BJ (cell line): ENCODE measurements at regions not wholly inside any gene's neighbourhood (a gene's known extent, or its start where the extent isn't known, plus 50 kb on each side); places are given as distances from the start of the nearest gene placed in this dataset.

Source experiments
- CTCF ChIA-PET: fragments of 350-600 bp; formaldehyde crosslinking; extraction: SDS; loops from one replicate; lab custom pipeline; 2021; ENCODE audit warnings: antibody characterized with exemption, inconsistent platforms; lab: Yijun Ruan, JAX
- POLR2A ChIA-PET: fragments of 300-600 bp; sonication (Branson Sonifier 250); formaldehyde crosslinking; extraction: SDS; loops from one replicate; lab custom pipeline; 2021; ENCODE audit warnings: antibody characterized with exemption; lab: Charles Lee
- DNase-seq: peaks from one replicate; pipeline ENCODE4 v3.0.0-alpha.2; 2011; ENCODE audit warnings: low read depth
- H3K27me3 ChIP-seq: 2 replicates; pipeline ENCODE4 v1.6.0; 2011; ENCODE audit warnings: low read length; ENCODE audit not compliant: control insufficient read depth, insufficient read depth
- H3K36me3 ChIP-seq: 2 replicates; pipeline ENCODE4 v1.5.1; 2011; ENCODE audit warnings: low read length; ENCODE audit not compliant: control insufficient read depth, insufficient read depth
- H3K4me3 ChIP-seq: 2 replicates; pipeline ENCODE4 v1.5.1; 2011; ENCODE audit warnings: low read depth, mild to moderate bottlenecking, control low read depth, low read length
- TF ChIP-seq, protein P1 (sequence below): IDR thresholded peaks from 2 replicates; pipeline ENCODE4 v1.5.1; 2011; ENCODE audit warnings: low read depth, mild to moderate bottlenecking, control low read depth, inconsistent platforms, low read length, moderate library complexity; ENCODE audit not compliant: insufficient read depth

DNA sequence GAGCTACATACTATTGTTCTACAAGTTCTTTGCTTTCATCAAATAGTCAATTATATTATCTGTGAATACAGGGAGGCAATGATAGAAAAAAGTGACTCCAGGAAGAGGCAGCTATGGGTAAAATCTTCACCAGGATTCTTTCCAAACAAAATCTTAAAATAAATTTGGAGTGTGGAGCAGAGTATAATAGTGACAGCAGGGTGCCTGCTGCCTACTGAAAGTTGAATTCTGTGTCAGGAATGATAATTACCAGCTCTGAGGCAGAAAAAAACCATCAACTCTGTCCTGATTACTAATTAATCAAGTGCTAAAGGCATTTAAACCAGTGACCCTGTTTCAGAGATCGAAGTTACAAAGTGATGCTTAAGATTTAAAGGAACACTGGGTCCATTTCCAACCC is 148.0 kb downstream of the DIPK2A start:
- TF ChIP-seq, protein P1, sequence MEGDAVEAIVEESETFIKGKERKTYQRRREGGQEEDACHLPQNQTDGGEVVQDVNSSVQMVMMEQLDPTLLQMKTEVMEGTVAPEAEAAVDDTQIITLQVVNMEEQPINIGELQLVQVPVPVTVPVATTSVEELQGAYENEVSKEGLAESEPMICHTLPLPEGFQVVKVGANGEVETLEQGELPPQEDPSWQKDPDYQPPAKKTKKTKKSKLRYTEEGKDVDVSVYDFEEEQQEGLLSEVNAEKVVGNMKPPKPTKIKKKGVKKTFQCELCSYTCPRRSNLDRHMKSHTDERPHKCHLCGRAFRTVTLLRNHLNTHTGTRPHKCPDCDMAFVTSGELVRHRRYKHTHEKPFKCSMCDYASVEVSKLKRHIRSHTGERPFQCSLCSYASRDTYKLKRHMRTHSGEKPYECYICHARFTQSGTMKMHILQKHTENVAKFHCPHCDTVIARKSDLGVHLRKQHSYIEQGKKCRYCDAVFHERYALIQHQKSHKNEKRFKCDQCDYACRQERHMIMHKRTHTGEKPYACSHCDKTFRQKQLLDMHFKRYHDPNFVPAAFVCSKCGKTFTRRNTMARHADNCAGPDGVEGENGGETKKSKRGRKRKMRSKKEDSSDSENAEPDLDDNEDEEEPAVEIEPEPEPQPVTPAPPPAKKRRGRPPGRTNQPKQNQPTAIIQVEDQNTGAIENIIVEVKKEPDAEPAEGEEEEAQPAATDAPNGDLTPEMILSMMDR = no peak
- POLR2A ChIA-PET = no interaction called here

DNA sequence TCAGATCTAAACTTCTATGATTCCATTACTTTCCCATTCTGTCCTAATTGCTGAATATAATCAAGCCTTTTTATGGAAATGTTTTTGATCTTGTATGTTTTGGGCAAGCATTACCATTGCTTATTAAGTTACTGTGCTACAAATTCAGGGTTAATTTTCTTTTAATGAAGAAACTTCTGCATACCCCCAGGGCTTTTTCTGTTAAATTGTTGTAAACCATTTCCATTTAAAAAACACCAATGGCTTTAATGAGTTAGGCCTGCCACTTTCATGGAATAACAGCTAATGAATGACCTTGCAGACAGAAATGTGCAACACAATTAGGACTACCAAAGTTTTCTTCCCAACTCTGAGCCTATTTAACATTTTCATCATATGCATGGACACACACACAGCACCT is 150.0 kb downstream of the DIPK2A start:
- CTCF ChIA-PET = no interaction called here
- Histone ChIP-seq H3K36me3 (no peaks in the 10 kb centered on the region), H3K27me3 (no peaks in the 10 kb centered on the region), H3K4me3 (no peak overlapping the region)
- POLR2A ChIA-PET = no interaction called here
- TF ChIP-seq, protein P1 = no peak
- DNase-seq = no peak

More for the DNA sequence above, 148.0 kb downstream of the DIPK2A start:
- no peak overlapping the region for H3K4me3 ChIP-seq
- no peak for DNase-seq
- H3K27me3 ChIP-seq = no peaks in the 10 kb centered on the region
- CTCF ChIA-PET = no interaction called here
- no peaks in the 10 kb centered on the region for H3K36me3 ChIP-seq

DNA sequence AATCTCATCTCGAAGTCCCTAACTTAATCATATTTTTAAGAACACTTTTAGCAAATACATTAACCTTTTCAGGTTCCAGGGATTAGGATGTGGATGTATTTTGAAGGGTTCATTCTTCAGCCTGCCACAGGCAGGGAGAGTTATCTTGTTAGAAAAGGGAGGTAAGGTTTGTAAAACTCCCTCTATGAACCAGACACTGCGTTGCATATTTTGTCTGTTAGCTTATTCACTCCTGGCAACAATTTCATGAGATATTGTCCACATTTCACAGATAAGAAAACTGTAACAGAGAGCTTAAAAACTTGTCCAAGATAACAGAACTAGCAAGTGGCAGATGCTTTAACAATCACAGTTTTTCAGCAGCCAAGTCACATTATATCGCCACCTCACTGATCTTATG is 155.4 kb downstream of the DIPK2A start:
- no peaks in the 10 kb centered on the region for H3K36me3 ChIP-seq
- DNase-seq = no peak
- ChIA-PET CTCF (no interaction called here), POLR2A (no interaction called here)
- TF ChIP-seq, protein P1 = no peak
- no peak overlapping the region for H3K4me3 ChIP-seq
- H3K27me3 ChIP-seq = no peaks in the 10 kb centered on the region

DNA sequence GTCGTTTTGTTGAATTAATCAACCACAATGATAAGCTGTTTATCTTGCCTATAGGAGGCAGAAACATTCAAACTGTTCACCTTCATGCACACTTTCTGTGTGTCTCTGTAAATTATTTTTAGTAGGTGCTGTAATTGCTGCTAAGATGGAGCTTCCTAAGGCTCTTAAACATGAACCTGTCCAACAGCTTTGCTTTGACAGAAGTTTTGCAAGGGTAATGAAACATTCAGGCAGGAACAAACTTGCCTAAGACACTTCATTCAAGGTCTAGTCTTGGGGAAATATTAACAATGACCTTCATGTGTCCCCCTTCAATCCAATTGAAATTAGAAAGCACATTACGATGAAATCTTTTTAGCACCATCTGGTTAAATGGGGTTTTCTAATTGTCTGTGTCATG is 156.1 kb downstream of the DIPK2A start:
- Histone ChIP-seq H3K36me3 (no peaks in the 10 kb centered on the region), H3K27me3 (no peaks in the 10 kb centered on the region), H3K4me3 (no peak overlapping the region)
- CTCF ChIA-PET = no interaction called here
- POLR2A ChIA-PET = no interaction called here
- TF ChIP-seq, protein P1 = no peak
- no peak for DNase-seq

DNA sequence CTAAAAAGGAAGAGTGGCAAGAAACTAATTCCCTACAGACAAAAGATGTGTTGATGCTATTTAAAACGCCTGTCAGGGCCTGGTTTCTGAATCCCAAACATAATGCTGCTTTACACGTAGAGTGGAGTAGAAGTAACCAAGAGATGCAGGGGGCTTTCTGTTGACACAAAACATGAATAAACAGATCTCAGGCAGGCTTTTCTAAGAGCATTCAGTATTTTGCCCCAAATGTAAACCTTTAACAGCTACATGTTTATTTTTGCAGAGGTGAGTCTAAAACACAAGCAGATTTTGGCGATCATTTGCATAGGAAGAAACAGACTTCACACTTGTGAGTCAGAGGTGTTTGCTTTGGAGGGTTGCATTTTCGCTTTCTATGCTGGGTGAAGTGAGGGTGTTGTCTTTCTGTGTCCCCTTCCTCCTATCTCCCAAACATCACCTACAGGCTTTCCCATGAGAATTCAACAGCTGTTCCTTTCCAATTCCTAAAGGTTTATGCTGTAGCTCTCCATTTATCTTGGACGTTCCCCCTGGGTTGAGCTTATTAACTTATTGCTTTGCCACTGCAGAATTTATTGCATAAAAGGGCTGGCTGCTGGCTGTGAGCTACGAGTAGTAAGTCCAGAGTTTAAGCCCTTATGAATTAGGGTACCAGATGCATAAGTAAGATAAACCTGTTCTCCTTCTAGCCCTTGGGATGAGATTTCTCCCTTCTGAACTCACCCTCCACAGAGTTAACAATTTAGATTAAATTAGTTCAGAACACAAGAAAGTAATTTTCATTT is 156.7 kb downstream of the DIPK2A start:
- DNase-seq = no peak
- H3K4me3 ChIP-seq = no peak overlapping the region
- TF ChIP-seq, protein P1 = no peak
- no peaks in the 10 kb centered on the region for H3K27me3 ChIP-seq
- ChIA-PET CTCF (no interaction called here), POLR2A (no interaction called here)
- H3K36me3 ChIP-seq = no peaks in the 10 kb centered on the region
